ENCODE measurements at regions not wholly inside any gene's neighbourhood (a gene's known extent, or its start where the extent isn't known, plus 50 kb on each side); places are given as distances from the start of the nearest gene placed in this dataset.

GRCh38 chr5:133687212-133688061 lies 75.1 kb upstream of the FSTL4 start:
- DNase-seq (ENCODE audit: low spot score), result no peak

- no peak for DNase-seq (ENCODE audit: low spot score)
Observed at GRCh38 chr5:133686566-133686965, 74.2 kb upstream of the FSTL4 start.

- DNase-seq (ENCODE audit: low spot score), result no peak
Observed at GRCh38 chr5:133685402-133686018, 73.2 kb upstream of the FSTL4 start.

GRCh38 chr5:133683646-133684596 lies 71.6 kb upstream of the FSTL4 start:
- no peak for DNase-seq (ENCODE audit: low spot score)

- DNase-seq (ENCODE audit: low spot score), result no peak
Observed at GRCh38 chr5:133682451-133682850, 70.1 kb upstream of the FSTL4 start.

- DNase-seq (ENCODE audit: low spot score), result no peak
Observed at GRCh38 chr5:133681896-133682295, 69.6 kb upstream of the FSTL4 start.

- DNase-seq (ENCODE audit: low spot score), result no peak
Observed at GRCh38 chr5:133680830-133681565, 68.7 kb upstream of the FSTL4 start.

GRCh38 chr5:133679534-133679933 lies 67.2 kb upstream of the FSTL4 start:
- no peak for DNase-seq (ENCODE audit: low spot score)

- DNase-seq (ENCODE audit: low spot score), result no peak
Observed at GRCh38 chr5:133675376-133676154, 63.2 kb upstream of the FSTL4 start.

GRCh38 chr5:133670336-133670735 lies 58.0 kb upstream of the FSTL4 start:
- DNase-seq (ENCODE audit: low spot score), result no peak

- DNase-seq (ENCODE audit: low spot score), result no peak
Observed at GRCh38 chr5:133669472-133669871, 57.1 kb upstream of the FSTL4 start.

- no peak for DNase-seq (ENCODE audit: low spot score)
Observed at GRCh38 chr5:133668458-133668857, 56.1 kb upstream of the FSTL4 start.

- DNase-seq (ENCODE audit: low spot score), result no peak
Observed at GRCh38 chr5:133667217-133667616, 54.9 kb upstream of the FSTL4 start.

- DNase-seq (ENCODE audit: low spot score), result no peak
Observed at GRCh38 chr5:133665571-133665970, 53.2 kb upstream of the FSTL4 start.

GRCh38 chr5:133664422-133664821 lies 52.1 kb upstream of the FSTL4 start:
- peak; percentile 71 for DNase-seq (ENCODE audit: low spot score)

GRCh38 chr5:133663397-133664054 lies 51.2 kb upstream of the FSTL4 start:
- no peak for DNase-seq (ENCODE audit: low spot score)

- DNase-seq (ENCODE audit: low spot score), result no peak
Observed at GRCh38 chr5:133662578-133662977, 50.2 kb upstream of the FSTL4 start.
